ENCODE measurements at regions not wholly inside any gene's neighbourhood (a gene's known extent, or its start where the extent isn't known, plus 50 kb on each side); places are given as distances from the start of the nearest gene placed in this dataset.

- no peak for TF ChIP-seq CTCF (IDR thresholded peaks at IDR 0.05; ENCODE audit: insufficient read depth, low read length)
- no peak for TF ChIP-seq POLR2AphosphoS5 (IDR thresholded peaks at IDR 0.05; ENCODE audit: low read depth)
Measured at GRCh38 chr6:148075352-148075751, 267.3 kb upstream of the SASH1 start.

All from HL-60 (cell line).